Smooth muscle cell of the brain vasculature (primary cell): ENCODE measurements at regions not wholly inside any gene's neighbourhood (a gene's known extent, or its start where the extent isn't known, plus 50 kb on each side); places are given as distances from the start of the nearest gene placed in this dataset.

Source experiments
- DNase-seq: peaks from one replicate; pipeline ENCODE4 v3.0.0-alpha.2; 2012; ENCODE audit warnings: low read depth, low spot score

DNA sequence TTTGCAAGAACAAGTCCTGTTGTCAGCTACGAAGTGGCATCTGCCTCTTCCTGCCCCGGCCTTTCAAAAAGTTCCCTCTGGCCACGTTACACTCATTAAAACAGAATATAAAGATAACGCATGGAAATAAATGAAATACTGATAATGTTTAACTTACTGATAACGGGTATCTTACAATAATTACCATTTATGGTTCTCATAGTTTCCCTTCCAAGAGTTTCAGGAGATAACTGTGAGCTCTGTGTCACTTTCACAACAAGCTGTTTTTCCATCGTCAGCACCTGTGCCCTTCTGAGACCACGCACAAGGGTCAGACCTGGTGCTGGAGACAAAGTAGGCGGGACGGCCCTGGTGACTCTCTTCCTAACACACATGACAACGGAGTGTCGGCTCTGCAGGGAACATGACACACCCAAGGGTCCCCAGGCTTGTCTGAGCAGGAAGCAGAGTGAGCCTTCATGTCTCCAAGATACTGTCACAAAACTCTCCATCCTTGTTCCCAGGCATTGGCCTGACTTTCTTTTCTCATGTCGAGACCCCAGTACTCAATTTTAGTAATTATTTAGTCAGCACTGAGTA lies 86.2 kb upstream of the THBS2 start:
- no peak for DNase-seq

DNA sequence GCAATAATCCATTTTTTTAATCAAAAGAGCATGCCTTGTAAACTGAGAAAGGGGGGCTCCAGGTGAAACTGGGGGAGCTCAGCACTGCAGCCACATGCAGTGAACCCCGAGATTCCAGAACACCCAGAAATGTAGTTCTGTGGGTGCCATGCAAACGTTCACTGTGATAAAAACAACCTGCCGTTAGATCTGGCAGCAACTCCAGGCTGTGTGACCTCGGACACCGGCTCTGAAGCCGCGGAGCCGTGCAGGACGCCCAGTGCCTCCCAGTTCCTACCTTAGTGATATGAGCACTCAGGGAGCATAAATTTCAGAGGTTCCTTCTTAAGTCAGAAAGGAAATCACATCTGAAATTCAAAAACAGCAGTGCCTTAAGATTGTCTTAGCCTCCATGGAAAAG lies 85.4 kb upstream of the THBS2 start:
- DNase-seq = no peak

DNA sequence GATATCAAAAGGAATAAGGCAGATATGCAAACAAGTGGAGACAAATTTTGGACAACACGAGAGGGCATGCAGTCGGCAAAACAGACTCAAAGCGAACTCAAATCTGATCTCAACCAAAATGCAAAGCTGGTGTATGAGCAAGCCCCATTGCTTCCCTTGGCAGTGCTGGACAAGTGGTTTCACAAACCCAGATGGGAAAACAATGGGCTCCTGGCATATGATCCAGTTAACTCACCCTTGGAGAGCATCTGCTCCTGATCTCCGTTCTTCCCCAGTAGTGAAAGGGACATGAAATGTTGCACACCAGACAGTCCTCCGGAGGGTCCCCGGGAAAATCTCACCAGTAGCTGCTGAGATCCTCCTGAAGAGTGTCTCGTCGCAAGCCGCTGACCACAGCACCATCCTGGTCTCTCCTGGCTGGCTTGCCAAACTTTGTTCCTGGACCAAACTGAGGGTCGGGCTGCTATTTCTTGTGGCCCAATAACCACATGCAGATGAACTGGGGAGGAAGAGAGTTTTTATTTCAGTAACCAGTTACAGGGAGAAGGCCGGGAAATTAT lies 84.3 kb upstream of the THBS2 start:
- no peak for DNase-seq

DNA sequence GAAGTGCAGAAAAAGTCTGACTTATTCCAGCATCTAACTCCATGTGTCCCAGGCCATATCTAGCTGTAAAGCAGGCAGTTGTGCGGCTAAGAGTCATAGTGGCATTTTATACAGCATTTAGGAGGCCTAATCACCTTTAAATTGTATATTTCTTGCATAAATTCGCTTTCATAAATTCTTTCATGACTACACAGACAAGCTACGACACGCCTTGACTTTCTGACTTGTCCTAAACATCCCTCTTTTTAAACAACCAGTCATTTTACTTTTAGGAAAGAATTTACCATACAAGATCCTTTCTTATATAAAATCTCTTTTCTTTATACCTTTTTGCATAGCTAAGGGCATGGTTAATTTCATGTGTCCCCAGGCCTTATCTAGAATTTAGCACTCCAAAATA lies 81.7 kb upstream of the THBS2 start:
- no peak for DNase-seq

DNA sequence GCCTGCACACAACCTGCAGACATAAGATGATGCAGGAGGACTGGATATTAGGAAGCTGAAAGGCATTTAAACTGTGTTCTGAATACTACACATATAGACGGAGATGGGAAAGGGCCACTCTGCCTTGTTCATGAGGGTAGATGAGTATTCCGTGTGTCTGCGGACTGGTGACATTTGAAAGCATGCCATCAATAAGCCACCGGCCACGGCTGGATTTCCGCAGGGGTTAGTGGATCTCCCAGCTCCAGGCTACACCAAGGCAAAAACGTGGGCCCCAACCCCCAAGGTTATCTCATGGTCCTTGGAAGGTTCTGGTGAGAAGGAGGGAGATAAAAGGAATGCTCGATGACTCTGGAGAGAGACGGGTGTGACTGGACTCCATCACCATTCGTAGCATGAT lies 78.6 kb upstream of the THBS2 start:
- no peak for DNase-seq

DNA sequence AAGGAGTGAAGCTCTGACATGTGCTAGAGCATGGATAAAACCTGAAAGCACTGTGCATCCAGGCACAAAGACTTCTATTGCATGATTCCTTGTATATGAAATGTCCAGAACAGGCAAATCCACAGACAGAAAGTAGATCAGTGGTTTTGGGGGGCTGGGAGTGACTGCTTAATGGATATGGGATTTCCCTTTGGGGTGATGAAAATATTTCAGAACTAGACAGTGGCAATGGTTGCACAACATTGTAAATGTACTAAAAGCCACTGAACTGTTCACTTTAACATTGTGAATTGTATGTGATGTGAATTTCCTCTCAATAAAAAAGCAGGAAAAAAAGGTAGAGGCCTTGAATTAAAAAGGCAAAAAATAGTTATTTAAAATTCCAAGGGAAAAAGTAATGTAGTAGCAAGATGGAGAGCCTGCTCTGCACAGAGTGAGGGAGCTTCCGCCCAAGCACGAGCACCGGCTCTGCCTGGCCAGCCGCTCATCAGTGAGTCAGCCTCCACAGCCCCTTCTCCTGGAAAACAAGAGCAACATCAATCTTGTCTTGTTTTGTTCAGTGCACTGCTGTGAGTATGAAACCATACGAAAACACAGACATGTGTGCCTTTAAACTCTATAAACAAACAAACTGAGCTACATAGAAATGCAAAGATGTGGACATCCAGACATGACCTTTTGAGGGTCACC lies 74.6 kb upstream of the THBS2 start:
- DNase-seq = no peak

DNA sequence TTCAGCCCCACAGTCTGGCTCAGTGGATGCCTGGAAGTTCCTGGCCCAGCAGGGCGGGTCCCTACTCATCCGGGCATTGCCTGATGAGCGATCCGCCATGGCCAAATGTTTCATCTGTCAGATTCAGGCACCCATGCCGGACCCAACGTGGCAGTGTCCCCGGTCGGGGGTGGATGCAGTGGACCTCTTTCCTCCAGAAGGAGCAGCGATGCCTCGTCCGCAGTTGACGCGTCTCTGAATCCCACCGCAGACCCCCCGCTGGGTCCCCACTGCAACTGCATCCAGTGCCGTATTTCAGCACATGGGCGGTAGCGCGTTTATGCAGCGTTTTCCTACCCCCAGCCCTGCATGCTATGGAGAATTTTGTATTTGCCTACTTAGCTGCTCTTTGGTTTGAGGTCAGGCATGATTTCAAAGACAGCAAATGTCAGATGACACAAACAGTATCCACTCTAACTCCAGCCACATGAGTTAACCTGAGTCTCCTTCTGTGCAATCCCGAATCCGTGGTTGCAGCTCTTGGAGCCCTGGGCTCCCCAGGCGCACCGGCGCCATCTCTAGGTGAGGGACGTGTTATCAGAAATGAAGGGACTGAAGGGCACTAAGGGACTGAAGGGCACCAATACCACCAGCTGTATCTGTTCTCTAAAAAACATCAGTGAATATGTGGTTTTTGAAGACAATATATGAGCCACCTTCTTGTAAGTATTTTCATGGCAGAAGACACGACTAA lies 72.6 kb upstream of the THBS2 start:
- DNase-seq = no peak

DNA sequence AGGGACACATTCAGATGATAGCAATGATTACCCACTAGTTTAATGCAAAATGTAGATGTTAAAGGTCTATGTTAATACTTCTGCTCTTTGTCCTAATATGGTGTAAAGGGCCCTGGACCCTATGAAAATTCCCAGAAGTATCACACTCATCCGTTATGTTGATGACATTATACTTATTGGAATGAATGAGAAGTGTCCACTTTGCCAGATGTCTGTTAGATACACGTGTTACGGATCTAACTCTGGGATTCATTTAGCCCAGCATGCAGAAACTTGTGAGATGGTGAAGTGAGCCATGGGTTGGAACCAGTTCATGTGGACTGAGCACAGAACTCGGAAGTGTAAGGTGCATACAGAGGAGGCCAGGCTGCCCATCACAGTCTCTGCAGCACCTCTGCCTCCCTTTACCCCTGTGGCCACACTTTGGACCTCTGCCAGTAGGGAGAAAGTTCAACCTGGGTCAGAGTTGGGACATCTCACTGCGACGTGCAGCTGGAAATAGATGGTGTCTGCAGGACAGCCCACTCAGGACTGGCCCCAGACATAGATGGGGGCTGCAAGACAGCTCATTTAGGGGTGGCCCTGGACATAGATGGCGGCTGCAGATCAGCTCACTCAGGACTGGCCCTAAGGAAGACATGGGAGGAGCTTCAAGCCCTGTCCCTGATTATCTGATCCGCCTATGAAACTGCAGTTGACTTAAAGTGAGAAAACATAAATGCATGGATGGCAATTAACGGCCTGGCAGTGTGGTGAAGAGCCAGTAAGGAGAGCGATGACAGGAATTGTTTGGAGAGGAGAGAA lies 71.2 kb upstream of the THBS2 start:
- no peak for DNase-seq

DNA sequence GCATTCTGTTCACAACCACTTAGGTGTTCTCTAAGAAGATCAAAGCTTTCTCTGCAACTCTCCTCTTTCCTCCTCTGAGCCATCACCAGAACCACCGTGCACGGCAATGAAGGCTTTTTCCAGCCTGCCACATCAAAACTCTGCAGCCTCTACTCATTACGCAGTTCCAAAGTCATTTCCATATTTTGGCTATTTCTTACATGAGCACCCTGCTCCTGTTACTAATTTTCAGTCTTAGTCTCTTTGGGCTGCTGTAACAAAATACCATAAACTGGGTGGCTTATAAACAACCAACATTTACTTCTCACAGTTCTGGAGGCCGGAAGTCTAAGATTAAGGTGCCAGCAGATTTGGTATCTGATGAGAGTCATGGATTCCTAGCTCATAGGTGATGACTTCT lies 70.4 kb upstream of the THBS2 start:
- DNase-seq = no peak

DNA sequence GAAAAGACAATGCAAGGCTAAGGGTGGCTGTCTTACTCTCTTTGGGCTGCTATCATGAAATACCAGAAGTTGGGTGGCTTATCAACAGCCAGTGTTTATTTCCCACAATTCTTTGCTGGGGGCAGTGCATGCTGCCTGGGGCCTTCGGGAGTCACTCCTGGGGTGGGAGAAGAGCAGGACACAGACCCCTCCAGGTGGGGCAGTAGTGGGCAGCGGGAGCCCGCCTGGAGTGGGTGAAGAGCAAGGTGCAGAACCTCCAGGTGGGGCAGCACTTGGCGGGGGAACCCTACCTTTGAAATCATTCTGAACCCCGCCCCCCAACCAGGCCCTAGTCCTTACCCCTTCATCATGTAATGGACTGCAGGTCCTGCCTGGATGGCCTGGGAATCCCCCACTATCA lies 69.6 kb upstream of the THBS2 start:
- no peak for DNase-seq

DNA sequence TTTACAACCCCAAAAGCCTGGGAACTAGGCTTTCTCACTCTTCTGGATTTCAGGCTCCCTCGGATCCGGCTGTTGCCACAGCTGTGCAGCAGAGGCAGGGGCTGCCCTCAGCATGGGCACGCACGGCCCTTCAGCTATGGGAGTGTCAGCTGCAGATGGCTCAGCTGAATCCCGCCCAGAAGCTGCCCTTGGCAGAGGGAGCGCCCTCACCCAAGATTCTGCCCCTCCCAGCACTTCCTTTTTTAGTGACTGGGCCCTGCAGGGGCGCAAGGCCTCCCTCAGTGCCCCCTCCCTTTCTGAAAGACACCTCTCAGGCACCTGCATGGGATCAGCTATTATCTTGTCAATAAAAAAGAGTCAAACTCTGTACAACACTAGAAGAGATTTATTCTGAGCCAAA lies 67.9 kb upstream of the THBS2 start:
- no peak for DNase-seq

DNA sequence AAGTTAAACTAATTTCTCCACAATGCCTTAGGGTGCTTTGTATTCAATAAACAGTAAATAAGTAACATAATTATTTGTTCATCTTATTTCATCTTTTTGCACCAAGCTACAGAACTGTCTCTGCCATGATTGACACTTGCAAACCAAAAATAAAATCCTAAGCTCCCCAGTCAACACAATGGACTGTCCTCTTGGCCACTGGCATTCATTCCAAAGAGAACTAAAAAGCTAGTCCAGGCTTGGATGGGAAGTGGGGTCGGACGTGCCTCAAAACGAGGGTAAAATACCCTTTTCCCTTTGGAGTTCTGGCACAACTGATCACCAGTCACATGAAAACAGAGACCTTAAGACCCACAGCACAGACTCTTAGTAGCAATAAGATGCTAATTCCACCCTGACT lies 66.4 kb upstream of the THBS2 start:
- DNase-seq = no peak

DNA sequence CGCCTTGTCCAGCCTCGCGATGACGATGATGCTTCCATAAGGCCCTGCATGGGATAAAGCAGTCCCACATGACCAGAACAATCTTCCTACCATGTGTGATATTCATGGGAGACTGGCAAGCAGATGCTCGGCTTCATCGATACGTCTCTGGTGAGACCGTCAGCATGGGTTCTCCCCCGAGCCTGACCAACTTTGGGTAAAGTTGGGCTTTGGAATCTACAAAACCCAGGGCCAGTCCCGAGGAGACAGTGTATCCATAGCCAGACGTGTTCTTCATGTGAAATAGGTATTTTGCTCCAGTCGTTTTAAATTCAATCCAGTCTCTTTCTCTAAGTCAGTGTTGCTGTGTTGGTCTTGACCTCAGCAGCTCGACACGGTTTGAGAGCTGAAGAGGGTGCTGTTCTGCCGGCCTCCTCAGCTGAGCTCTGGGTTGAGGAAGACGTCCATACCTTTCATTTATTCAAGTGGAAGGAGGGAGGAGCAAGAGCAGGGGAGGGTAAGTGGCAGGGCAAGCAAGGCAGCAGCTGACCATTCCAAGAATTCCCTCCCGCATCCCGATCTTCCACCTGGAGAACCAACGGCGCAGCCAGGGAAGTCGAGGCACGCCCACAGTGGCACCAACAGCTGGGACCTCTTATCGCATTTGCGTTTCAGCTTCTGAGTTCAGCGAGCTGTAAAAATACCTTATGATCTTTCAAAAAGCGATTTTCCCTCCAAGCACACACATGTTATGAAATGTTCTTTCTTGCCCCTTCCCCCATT lies 64.0 kb upstream of the THBS2 start:
- no peak for DNase-seq

DNA sequence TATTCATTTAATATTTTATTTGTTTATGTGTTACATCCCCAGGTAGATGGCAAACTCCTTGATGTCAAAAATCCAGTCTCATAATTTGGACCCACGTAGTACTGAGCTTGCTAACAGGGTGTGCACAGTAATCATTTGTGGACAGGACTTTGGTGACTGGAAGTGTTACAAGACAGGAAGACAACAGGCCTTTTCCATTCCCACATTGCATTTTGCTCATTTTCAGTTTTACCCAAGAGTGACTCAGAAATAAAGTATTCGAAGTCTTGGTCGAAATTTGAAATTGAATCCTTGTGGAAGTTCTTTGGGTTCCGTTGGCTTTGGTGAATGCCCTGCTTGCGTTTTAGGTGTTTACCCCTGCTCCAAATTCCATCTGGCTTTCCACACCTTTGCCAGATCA lies 63.0 kb upstream of the THBS2 start:
- no peak for DNase-seq

DNA sequence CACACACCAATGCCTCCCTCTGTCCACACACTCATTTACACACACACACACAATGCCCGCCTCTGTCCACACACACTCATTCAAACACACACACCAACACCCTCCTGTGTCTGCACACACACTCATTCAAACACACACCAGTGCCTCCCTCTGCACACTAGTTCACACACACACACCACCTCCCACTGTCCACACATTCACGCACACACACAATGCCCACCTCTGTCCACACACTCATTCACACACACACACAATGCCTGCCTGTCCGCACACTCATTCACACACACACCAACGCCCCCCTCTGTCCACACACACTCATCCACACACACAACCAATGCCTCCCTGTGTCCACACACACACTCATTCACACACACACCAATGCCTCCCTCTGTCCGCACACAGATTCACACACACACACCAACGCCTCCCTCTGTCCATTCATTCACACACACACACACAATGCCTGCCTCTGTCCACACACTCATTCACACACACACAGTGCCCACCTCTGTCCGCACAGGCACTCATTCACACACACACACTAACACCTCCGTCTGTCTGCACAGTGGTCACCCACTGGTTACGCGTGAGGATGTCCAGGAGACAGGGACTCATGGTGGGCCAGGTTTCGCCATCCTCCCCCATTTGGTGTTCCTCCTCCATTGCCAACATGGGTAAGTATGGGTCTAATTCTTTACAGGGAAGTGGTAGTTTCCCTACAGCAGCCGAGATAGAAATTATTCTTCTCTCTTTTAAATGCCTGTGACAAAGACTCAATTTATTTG lies 62.4 kb upstream of the THBS2 start:
- no peak for DNase-seq

DNA sequence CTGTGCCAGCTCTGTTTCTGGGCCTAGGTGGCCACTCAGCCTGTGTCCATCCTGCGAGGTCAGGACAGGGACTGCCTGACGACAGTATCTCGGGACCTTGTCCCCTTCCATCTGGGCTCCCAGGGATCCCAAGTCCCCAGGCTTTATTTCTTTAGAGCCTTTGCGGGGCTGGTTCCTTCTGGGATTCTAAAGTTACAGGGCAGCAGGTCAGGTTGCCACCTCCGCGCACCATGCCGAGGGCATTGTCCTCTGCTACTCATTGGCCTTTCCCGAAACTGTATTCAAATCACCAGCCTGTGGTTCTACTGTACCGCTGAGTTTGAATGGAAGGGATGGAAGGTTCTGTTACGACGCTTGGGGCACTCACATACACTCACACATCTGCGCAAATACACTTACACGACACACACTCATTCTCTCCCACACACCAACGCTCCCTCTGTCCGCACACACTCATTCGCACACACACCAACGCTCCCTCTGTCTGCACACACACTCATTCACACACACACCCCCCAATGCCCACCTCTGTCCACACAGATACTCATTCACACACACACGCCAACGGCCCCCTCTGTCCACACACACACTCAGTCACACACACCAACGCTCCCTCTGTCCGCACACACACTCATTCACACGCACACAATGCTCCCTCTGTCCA lies 59.8 kb upstream of the THBS2 start:
- DNase-seq = no peak

DNA sequence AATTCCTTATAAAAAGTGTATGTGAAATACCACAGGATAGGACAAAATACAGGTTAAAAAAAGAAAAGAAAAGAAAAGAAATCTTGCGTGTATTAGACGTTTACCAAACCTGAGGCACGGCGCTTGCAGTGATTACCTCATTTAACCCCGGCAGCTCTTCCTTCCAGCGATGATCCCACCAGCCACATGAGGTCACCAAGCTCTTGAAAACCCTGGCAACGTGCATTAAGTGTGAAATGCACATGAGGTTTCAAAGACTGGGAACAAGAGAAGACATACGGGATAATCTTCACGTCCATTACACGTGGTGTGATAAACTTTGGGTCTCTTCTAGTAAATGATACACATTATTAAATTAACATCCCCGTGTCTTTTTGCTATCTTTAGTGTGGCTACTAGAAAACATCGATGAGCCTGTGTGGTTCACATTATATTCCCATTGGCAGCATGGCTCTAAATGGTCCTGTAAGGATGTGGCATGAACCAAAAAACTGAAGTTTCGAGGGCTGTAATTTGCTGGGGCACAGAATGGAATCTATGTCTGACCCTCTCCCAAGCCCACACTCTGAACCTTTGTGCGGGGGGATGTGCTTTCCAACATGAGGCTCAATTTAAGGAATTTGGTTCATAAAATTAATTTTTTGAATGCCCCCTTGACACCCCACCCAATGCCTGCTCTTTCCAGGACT lies 59.2 kb upstream of the THBS2 start:
- no peak for DNase-seq

DNA sequence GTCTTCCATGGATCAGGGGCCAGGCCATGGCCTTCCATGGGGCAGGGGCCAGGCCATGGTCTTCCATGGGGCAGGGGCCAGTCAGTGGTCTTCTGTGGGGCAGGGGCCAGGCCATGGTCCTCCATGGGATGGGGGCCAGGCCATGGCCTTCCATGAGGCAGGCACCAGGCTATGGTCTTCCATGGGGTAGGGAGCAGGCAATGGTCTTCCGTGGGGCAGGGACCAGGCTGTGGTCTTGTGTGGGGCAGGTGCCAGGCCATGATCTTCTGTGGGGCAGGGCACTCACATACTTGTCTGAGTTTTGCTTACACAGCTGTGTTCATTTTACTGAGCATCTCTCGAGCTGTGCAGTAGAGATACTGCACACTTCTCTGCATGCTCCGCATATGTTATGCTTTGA lies 57.3 kb upstream of the THBS2 start:
- DNase-seq = no peak
